Neural progenitor cell (in vitro differentiated cells): ENCODE measurements at regions not wholly inside any gene's neighbourhood (a gene's known extent, or its start where the extent isn't known, plus 50 kb on each side); places are given as distances from the start of the nearest gene placed in this dataset.

Experiments
- DNase-seq: peaks from one replicate; pipeline ENCODE4 v3.0.0-alpha.2; 2016; ENCODE audit warnings: low spot score
- H2AFZ ChIP-seq: fragments of 200-600 bp; sonication (generic); replicated peaks from 2 replicates; pipeline ENCODE4 v1.6.1; 2016; ENCODE audit warnings: antibody characterized with exemption
- H3F3A ChIP-seq: fragments of 200-600 bp; sonication (generic); 2 replicates; pipeline ENCODE4 v1.6.1; 2016; ENCODE audit warnings: antibody characterized with exemption, low read depth
- H3K27ac ChIP-seq: fragments of 200-600 bp; sonication (generic); 2 replicates; pipeline ENCODE4 v1.5.1; 2016; ENCODE audit warnings: mild to moderate bottlenecking
- H3K27me3 ChIP-seq: fragments of 200-600 bp; sonication (generic); 2 replicates; pipeline ENCODE4 v1.6.1; 2016; ENCODE audit warnings: mild to moderate bottlenecking, moderate library complexity
- H3K36me3 ChIP-seq: fragments of 200-600 bp; sonication (generic); 2 replicates; pipeline ENCODE4 v1.5.1; 2016
- H3K4me1 ChIP-seq: fragments of 200-600 bp; sonication (generic); 2 replicates; pipeline ENCODE4 v1.6.1; 2016; ENCODE audit warnings: mixed run types
- H3K4me2 ChIP-seq: fragments of 200-600 bp; sonication (generic); 2 replicates; pipeline ENCODE4 v1.6.1; 2016
- H3K4me3 ChIP-seq: fragments of 200-600 bp; sonication (generic); 2 replicates; pipeline ENCODE4 v1.5.1; 2016
- H3K79me2 ChIP-seq: fragments of 200-600 bp; sonication (generic); 2 replicates; pipeline ENCODE4 v1.6.1; 2016; ENCODE audit warnings: low read depth
- H3K9ac ChIP-seq: fragments of 200-600 bp; sonication (generic); 2 replicates; pipeline ENCODE4 v1.6.1; 2016
- H3K9me3 ChIP-seq: fragments of 200-600 bp; sonication (generic); 2 replicates; pipeline ENCODE4 v1.5.1; 2016; ENCODE audit warnings: low read depth
- H4K20me1 ChIP-seq: fragments of 200-600 bp; sonication (generic); 2 replicates; pipeline ENCODE4 v1.6.1; 2016; ENCODE audit warnings: low read depth
- H3K27ac Mint-ChIP-seq: 3 replicates; pipeline ENCODE4 v1.8.0; 2021; ENCODE audit warnings: mixed read lengths
- H3K27me3 Mint-ChIP-seq: 2 replicates; pipeline ENCODE4 v1.8.0; 2022; ENCODE audit warnings: low read depth, mild to moderate bottlenecking, inconsistent platforms, moderate library complexity, mixed read lengths; ENCODE audit not compliant: insufficient read depth
- H3K36me3 Mint-ChIP-seq: 3 replicates; pipeline ENCODE4 v1.8.0; 2021; ENCODE audit warnings: mixed read lengths
- H3K4me1 Mint-ChIP-seq: 3 replicates; pipeline ENCODE4 v1.8.0; 2021; ENCODE audit warnings: mixed read lengths
- H3K4me3 Mint-ChIP-seq: 3 replicates; pipeline ENCODE4 v1.8.0; 2021; ENCODE audit warnings: mild to moderate bottlenecking, moderate library complexity, mixed read lengths
- H3K9me3 Mint-ChIP-seq: 3 replicates; pipeline ENCODE4 v1.8.0; 2020; ENCODE audit warnings: mixed read lengths
- EZH2 ChIP-seq: fragments of 200-600 bp; sonication (generic); IDR thresholded peaks from 2 replicates; pipeline ENCODE4 v1.6.1; 2017; ENCODE audit warnings: antibody characterized with exemption, mild to moderate bottlenecking, moderate library complexity
- EZH2phosphoT487 ChIP-seq: fragments of 200-600 bp; sonication (generic); IDR thresholded peaks from 2 replicates; pipeline ENCODE4 v1.6.1; 2017; ENCODE audit warnings: antibody characterized with exemption
- TF ChIP-seq, protein P1 (sequence below): fragments of 200-600 bp; sonication (generic); IDR thresholded peaks from 2 replicates; pipeline ENCODE4 v1.5.1; 2017; ENCODE audit warnings: antibody characterized with exemption, mild to moderate bottlenecking

DNA sequence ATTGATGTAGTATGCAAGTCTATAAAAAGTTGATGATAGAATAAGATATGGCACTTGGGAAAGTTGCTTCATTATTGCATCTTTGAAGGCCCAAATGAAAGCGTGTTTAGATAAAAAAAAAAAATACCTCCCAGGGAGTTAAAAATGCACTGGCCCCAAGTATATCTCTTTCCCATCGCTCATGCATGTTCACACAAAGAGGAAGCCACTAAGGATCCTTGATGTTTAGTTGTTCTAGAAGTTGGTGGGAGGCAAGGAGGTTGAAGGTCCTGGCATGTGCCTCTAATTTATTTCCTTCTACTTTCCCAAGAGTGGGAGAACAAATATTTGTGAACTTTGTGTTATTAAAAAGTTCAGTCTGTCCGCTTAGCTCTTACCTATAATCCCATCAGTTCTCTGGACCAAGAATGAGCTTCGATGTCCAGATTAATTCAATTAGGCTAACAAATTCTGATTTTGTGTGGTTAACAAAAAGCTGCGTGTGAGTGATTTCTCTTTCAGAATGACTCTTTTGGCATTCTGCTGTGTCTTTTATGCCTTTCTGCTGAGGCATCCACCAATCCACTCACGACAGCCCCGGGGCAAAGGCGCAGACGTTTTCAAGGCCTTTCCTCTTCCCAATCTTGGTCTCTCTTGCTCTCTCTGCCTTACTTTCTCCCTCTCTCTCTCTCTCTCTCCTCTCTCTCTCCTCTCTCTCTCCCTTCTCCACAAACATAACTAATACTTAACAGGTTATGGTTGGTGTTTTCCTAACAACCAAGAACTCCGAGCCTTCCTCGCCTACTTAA lies 135.1 kb upstream of the ERCC6L2 start:
- H3K4me3 Mint-ChIP-seq, result peak overlapping the region; percentile 17

DNA sequence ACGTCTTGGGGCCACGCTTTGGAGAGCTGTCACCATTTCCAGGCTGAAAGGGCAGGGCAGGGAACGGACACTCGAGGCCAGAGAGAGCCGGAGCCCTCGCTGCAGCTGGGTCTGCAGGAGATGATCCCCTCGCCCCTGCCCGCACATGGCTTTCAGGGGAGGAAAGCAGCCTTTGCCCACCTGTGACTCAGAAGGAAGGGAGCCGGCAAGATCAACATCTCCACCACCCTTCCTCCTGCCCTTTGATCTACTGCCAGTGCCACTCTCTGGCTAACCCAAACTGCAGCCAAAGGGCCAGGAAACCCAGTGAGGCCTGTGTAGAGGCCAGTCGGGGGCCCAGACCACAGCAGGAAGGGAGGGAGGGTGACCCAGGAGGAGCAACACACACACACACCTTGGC lies 137.1 kb upstream of the ERCC6L2 start:
- Histone ChIP-seq H3F3A (peaks cover 10% of the 10 kb centered on the region), H3K9ac (no peak overlapping the region), H3K4me3 (no peak overlapping the region), H3K27me3 (no peaks in the 10 kb centered on the region), H3K4me1 (peaks cover 22% of the 10 kb centered on the region), H3K27ac (no peak overlapping the region), H3K4me2 (no peak overlapping the region), H3K79me2 (no peaks in the 10 kb centered on the region), H3K9me3 (no peaks in the 10 kb centered on the region), H4K20me1 (no peaks in the 10 kb centered on the region), H3K36me3 (no peaks in the 10 kb centered on the region), H2AFZ (peak overlapping the region; percentile 31)
- peaks cover 8% of the 10 kb centered on the region for H3K27me3 Mint-ChIP-seq
- no peak overlapping the region for H3K27ac Mint-ChIP-seq
- DNase-seq, result no peak
- TF ChIP-seq EZH2 (no peak), EZH2phosphoT487 (no peak)
- TF ChIP-seq, protein P1, sequence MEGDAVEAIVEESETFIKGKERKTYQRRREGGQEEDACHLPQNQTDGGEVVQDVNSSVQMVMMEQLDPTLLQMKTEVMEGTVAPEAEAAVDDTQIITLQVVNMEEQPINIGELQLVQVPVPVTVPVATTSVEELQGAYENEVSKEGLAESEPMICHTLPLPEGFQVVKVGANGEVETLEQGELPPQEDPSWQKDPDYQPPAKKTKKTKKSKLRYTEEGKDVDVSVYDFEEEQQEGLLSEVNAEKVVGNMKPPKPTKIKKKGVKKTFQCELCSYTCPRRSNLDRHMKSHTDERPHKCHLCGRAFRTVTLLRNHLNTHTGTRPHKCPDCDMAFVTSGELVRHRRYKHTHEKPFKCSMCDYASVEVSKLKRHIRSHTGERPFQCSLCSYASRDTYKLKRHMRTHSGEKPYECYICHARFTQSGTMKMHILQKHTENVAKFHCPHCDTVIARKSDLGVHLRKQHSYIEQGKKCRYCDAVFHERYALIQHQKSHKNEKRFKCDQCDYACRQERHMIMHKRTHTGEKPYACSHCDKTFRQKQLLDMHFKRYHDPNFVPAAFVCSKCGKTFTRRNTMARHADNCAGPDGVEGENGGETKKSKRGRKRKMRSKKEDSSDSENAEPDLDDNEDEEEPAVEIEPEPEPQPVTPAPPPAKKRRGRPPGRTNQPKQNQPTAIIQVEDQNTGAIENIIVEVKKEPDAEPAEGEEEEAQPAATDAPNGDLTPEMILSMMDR, result no peak
- peaks cover 37% of the 10 kb centered on the region for H3K4me1 Mint-ChIP-seq
- no peaks in the 10 kb centered on the region for H3K9me3 Mint-ChIP-seq
- H3K36me3 Mint-ChIP-seq, result no peaks in the 10 kb centered on the region
- H3K4me3 Mint-ChIP-seq, result no peak overlapping the region

More for the DNA sequence above, 135.1 kb upstream of the ERCC6L2 start:
- Histone ChIP-seq H3K79me2 (no peaks in the 10 kb centered on the region), H3F3A (peaks cover 10% of the 10 kb centered on the region), H3K9me3 (no peaks in the 10 kb centered on the region), H3K9ac (no peak overlapping the region), H3K27me3 (no peaks in the 10 kb centered on the region), H3K4me2 (no peak overlapping the region), H4K20me1 (no peaks in the 10 kb centered on the region), H3K4me3 (no peak overlapping the region), H3K27ac (no peak overlapping the region), H3K36me3 (no peaks in the 10 kb centered on the region), H3K4me1 (peaks cover 15% of the 10 kb centered on the region), H2AFZ (no peak overlapping the region)
- peak overlapping the region; percentile 40 for H3K27ac Mint-ChIP-seq
- peaks cover 7% of the 10 kb centered on the region for H3K27me3 Mint-ChIP-seq
- no peak for DNase-seq
- H3K4me1 Mint-ChIP-seq, result peaks cover 30% of the 10 kb centered on the region
- H3K9me3 Mint-ChIP-seq, result no peaks in the 10 kb centered on the region
- no peaks in the 10 kb centered on the region for H3K36me3 Mint-ChIP-seq
- TF ChIP-seq, protein P1, result no peak
- no peak for TF ChIP-seq EZH2
- no peak for TF ChIP-seq EZH2phosphoT487

DNA sequence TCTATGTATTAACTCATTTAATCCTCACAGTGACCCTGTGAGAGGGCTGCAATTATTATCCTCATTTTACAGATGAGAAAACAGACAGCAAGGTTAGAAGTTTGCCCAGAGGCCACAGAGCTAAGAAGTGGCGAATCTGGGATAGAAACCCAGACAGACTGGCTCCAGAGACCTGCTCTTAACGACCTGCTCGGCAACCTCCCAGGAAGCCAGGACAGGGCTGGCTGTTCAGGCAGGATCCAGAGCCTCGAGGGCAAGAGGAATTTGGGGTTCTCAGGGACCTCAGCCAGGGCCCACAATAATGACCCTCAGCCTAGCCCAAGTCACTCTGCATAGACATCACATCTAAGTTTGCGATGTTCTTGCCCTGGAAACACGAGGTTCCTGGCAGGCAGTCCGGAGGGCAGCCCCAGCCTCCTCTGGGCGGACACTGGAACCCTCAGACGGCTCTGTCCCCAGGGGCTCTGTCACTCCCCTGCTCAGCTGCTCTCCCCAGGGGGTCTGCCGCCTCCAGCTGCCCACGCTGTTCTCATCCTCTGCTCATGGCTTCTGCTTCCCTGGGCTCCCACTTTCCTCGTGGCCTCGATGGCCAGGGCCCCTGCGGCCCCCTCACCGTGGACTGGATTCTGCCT lies 138.5 kb upstream of the ERCC6L2 start:
- H3K27me3 ChIP-seq, result no peaks in the 10 kb centered on the region
- no peaks in the 10 kb centered on the region for H3K36me3 ChIP-seq
- peaks cover 6% of the 10 kb centered on the region for H3F3A ChIP-seq
- Mint-ChIP-seq H3K27ac (peak overlapping the region; percentile 82), H3K36me3 (no peaks in the 10 kb centered on the region), H3K27me3 (peaks cover 6% of the 10 kb centered on the region), H3K4me3 (no peak overlapping the region), H3K9me3 (no peaks in the 10 kb centered on the region), H3K4me1 (peaks cover 41% of the 10 kb centered on the region)
- H3K9ac ChIP-seq, result no peak overlapping the region
- H4K20me1 ChIP-seq, result no peaks in the 10 kb centered on the region
- no peak overlapping the region for H3K4me3 ChIP-seq
- no peak overlapping the region for H3K27ac ChIP-seq
- peaks cover 25% of the 10 kb centered on the region for H3K4me1 ChIP-seq
- TF ChIP-seq, protein P1, result no peak
- TF ChIP-seq EZH2 (no peak), EZH2phosphoT487 (no peak)
- no peak overlapping the region for H3K4me2 ChIP-seq
- DNase-seq, result no peak
- H3K9me3 ChIP-seq, result no peaks in the 10 kb centered on the region
- no peak overlapping the region for H2AFZ ChIP-seq
- H3K79me2 ChIP-seq, result no peaks in the 10 kb centered on the region
